Amygdala (tissue), 56 donors: ENCODE measurements at regions not wholly inside any gene's neighbourhood (a gene's known extent, or its start where the extent isn't known, plus 50 kb on each side); places are given as distances from the start of the nearest gene placed in this dataset.
A peak's percentile ranks its signal among the peaks of the same experiment; 100 is the strongest.
"Not testable (repeated sequence)": the region's sequence is repeated elsewhere in the genome, so short reads cannot be mapped to it uniquely, and the experiment has no call there.

ENCODE experiments used
- DNase-seq, 56 donors: peaks; one replicate each; lab custom pipeline; 2025; lab: John Stamatoyannopoulos, UW

DNA sequence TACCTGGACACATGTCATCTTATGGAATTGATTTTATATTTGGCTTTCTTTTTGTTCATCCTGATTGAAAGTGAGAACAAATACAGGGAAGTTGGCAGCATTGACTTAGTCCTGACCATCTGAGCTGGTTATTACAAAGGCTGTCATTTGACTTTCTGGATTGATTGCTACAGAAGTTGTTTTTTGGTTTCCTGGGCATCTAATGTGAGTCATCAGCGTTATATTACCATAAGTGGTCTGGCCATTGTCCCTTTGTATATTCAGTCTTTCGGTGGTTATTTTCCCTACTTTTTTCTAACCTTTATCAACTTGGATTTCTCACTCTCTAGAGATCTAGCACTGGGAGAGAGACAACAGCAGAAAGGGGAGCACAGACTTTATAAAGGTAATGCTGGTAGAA is 1646.5 kb downstream of the MRPL39 start:
- DNase-seq, result no peak

DNA sequence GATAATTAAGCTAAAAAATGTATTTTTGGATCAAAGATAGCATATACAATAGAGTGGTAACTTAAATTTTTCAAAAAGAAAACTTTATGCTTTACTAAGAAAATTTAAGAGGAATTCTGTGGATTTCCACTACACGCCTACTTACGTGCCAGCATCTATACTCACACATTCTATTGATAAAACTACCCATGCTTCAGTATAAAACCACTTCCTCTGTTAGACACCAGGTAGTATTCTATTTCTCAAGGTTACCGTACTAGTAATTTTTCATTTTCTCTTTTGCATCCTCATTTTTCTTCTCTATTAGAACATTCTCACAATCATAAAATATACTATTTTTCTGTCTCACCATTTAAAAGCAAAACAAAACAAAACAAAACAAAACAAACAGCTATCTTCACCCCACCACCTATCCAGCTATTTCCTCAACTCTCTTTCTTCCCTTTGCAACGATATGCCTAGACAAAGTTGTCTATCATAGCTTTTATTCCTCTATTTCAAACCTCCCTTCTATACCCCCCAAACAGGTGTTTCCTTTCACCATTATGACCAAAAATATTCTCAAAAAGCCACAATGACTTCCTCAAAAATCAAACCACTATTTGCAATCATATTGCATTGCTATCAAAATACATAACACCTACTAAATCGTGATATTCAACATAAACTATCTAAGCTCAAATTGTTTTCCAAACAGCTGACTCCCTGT is 1652.0 kb downstream of the MRPL39 start:
- DNase-seq, result no peak

DNA sequence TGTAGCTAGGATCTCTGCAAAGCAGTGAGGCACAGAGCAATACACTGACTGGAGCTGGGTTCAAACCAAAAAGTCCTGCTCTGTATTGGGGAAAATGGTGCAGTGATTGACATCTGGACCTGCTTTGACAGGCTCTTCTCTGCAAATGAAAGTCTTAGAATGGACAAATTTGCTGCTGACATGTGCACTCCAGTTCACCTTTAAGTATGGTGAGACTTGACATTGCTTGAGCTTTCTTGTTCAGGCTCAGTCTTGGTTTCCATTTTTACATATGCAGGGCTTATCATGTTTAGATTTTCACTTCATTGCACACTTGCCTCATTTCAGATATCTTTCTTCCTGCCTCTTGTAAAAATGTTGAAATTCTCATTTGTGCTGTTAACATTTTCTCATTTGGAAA is 1655.0 kb downstream of the MRPL39 start:
- no peak for DNase-seq

DNA sequence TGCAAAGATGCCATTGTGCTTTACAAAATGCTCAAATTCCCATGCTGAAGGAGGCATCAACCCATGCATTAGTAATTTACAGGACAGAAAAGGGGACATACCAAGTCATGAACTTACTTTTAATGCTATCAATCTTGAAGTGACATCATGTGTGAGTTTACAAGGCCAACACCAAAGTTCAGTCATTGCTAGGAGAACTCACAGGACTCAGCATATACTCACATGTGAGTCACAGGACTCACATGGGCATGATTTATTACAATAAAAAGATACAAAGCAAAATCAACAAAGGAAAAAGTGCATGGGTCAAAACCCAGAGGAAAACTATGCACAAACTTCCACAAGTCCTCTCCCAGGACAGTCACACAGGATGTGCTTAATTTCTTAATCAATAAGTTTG is 1656.0 kb downstream of the MRPL39 start:
- no peak for DNase-seq

DNA sequence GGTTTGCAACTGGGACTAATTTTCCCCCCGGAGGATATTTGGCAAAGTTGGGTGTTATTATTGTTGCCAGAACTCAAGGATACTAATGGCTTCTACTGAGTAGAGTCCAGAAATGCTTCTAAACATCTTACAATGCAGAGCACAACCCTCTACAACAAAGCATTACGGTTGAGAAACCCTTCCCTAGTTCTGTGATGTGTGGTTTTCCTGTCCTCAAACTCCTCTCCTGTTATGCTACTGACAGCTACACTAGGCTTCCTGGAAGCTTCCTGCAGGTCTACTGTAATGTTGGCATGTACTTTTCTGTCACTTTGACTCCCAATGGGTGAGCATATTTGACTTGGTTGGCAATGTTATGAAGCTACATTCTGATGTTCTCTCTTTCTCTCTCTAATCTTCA is 1656.9 kb downstream of the MRPL39 start:
- DNase-seq, result no peak

DNA sequence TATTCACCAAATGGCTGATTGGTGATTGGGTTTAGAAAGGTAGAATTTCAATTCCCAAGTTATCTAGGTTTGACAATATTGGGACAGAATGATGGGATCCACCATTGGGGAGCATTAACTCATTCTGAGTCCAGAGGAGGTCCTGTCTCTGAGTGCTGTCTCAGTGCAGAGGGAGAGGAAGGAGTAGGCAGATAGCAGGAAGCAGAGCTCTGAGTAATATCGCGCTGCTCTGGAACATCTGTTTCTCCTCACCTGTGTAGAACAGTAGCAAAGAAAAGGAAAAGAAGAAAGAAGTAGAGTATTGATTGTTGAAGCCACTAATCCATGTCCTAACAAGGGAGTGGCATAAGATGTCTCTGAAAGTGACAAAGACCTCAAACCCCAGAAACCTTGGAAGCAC is 1657.8 kb downstream of the MRPL39 start:
- DNase-seq, result no peak

DNA sequence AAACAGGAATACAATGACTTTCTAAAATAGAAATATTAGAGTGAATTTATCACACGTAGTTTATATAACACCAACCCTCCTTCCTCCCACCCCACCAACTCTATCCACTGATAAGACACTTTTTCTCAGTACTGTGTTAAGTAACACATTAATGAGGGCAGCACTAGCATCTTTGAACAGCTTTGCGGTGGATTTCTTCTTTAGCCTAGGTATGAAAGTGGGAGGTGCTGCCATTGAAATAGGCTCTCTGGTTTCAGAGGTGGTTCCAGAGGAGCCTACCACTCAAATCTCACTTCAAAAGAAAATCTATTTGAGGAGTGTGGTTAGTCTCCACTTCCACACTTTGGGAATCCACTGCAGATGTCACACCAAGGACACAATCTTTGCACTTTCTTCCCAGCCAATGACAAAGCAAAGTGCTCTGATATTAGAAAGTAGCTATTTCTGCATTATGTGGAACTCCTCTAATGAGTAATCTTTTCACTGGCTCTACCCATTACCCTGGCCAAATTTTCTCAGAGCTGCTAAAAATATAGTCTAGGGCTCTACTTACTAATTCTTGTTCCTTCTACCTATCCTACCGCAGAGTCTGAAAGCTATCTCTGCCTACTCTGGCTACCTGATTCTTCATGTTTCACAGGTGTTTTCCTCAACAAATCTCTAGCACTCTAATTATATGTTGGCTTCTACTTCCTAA is 1667.8 kb downstream of the MRPL39 start:
- DNase-seq, result no peak

DNA sequence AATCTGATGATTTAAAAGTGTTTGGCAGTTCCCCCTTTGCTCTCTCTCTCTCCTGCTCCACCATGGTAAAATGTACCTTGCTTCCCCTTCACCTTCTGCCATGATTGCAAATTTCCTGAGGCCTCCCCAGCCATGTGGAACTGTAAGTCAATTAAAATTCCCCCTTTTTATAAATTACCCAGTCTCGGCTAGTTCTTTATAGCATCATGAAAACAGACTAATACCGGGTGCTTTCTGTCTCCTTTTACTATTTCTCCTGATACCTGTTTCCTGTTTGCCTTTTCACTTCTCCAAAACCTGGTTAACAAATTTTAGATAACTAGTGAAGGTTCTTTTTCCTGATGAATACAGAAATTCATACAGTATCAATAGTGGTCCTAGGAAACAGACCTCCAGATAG is 1670.3 kb downstream of the MRPL39 start:
- no peak for DNase-seq

DNA sequence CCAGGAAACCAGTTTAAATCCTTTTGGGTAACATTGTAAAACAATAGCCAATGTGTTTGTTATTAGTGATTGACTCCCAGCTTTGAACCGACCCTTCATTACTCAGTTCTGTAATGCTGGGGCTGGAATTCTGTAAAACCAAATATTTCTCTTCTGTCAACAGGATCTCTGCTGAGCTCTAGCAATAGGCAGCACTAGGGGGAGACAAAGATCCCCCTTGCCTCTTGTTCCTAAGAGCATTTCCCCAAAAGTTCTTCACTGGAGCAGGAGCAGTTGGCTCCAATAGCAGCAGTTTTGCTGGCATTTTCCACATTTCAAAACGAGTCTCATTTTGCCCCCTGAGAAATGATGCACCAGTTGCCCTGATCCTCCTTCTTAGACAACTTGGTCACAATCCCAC is 1671.1 kb downstream of the MRPL39 start:
- DNase-seq, result peak in 7 of 56 donors; percentile 0 to 27 (median 3)

DNA sequence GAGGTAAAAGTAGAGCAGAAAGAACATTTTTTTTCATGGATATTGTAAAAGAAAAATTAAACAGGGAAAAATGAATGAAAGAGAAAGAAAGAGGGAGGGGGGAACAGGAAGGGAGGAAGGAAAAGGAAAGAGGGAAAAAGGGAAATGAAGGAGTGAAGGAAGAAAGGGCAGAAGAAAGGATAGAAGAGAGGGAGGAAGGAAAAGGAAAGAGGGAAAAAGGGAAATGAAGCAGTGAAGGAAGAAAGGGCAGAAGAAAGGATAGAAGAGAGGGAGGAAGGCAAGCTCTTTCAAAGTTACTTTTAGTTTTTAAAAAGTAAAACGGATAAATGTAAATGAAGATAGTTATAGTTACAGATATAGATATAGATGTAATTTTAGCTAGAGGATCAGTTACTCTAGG is 1676.7 kb downstream of the MRPL39 start:
- DNase-seq, result no peak

DNA sequence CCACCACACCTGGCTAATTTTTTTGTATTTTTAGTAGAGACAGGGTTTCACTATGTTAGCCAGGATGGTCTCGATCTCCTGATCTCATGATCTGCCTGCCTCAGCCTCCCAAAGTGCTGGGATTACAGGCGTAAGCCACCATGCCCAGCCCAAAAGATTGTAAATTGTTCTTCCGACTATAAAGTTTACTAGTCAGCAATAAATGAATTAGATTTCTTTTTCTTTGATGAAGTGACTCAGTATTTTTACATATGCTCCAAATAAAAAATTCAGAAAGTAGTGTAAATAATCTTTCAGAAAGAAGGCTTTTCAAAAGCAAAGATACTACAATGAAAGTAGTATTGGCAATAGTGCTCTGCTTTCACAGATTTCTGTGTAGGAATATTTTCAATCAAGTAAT is 1680.9 kb downstream of the MRPL39 start:
- DNase-seq, result not testable (repeated sequence)

DNA sequence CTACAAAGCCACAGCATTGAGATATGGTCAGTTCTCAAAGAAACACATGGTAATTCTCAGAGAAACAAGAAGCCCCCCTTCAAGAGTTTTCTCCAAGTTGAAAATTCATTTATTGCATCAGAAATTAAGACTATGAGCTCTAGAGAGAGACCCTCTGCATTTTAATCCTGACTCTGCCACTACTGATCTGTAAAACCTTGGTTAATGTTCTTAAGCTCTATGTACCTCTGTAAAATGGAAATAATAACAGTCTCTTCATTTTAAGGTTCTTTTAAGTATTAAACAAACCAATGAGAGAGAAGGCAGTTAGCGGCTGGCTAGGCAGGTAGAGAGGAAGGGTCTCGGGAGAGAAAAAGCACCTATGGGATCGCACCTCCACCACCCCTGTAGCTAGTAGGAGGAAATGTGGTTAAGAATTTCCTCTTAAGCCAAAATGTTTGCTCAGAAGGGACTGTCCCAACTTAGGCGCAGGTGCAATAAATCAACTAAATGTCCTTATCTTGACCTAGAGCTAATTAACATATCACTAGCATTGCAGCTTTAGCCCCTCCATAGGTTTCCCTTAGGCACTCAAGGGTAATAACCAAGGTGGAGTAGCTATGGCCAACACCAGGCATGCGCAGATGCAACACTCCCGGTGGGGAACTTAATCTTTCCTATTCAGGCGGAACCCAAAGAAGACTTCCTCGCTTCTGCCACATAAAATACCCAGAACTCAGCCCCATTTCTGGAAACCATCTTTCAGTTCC is 1685.4 kb downstream of the MRPL39 start:
- DNase-seq, result no peak

DNA sequence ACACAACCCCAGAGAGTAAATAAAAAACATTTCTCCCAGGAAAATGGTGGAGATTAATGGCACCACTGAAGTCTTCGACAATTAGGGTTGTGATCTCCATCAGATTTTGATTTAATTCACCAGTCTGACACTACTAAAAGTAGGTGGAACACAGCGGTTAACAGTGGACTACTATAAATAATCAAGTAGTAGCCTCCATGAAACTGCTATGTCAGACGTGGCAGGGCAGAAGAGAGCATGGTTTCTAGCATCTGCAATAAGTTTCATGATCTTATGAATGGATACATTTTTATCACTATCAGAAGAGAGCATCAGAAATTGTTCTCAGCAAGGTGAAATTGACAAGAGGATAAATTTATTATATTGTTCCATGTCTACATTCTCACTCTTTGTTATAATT is 1706.6 kb downstream of the MRPL39 start:
- no peak for DNase-seq

DNA sequence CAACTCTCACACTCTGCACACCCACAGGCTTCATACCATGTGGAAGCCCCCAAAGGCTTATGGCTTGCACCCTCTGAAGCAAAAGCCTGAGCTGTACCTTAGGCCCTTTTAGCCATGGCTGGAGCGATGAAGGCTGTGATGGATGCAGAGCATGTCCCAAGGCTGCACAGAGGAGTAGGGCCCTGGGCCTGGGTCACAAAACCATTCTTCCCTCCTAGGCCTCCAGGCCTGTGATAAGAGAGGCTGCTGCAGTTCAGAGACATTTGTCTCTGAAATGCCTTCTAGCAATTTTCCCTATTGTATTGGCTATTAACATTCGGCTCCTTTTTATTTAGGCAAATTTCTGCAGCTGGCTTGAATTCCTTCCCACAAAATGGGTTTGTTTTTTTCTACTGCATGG is 1707.7 kb downstream of the MRPL39 start:
- no peak for DNase-seq

DNA sequence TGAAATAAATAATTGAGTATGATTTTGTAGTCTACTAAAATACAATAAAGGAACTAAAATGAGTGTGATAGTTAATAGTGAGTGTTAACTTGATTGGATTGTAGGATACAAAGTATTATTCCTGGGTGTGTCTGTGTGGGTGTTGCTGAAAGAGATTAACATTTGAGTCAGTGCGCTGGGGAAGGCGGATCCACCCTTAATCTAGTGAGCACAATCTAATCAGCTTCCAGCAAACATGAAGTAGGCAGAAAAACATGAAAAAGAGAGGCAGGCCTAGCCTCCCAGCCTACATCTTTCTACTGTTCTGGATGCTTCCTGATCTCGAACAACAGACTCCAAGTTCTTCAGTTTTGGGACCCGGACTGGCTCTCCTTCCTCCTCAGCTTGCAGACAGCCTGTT is 1716.6 kb downstream of the MRPL39 start:
- no peak for DNase-seq

DNA sequence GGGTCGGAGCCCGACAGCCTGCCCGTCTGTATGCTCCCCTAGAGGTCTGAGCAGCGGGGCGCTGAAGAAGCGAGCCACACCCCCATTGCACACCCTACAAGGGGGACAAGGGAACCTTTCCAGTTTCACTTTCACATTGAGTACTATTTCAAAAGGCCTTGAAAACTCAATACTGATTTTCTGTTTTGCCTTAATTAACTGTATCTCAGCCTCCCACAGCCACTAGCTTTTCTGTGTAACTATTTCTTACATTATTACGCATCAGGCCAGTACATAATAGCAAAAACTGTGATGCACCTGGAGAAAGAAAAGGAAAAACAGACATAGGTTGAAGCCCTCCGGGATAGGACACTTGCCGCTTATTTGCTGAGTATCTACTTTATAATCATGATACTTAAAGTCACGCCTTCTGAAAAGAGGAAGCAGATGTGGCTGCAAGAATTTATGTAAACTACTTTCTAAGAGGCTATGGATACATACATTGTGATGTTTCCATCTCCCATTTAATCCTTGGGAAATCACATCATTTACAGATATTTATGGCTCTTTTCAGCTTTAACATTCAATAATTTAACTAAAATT is 1719.5 kb downstream of the MRPL39 start:
- no peak for DNase-seq

DNA sequence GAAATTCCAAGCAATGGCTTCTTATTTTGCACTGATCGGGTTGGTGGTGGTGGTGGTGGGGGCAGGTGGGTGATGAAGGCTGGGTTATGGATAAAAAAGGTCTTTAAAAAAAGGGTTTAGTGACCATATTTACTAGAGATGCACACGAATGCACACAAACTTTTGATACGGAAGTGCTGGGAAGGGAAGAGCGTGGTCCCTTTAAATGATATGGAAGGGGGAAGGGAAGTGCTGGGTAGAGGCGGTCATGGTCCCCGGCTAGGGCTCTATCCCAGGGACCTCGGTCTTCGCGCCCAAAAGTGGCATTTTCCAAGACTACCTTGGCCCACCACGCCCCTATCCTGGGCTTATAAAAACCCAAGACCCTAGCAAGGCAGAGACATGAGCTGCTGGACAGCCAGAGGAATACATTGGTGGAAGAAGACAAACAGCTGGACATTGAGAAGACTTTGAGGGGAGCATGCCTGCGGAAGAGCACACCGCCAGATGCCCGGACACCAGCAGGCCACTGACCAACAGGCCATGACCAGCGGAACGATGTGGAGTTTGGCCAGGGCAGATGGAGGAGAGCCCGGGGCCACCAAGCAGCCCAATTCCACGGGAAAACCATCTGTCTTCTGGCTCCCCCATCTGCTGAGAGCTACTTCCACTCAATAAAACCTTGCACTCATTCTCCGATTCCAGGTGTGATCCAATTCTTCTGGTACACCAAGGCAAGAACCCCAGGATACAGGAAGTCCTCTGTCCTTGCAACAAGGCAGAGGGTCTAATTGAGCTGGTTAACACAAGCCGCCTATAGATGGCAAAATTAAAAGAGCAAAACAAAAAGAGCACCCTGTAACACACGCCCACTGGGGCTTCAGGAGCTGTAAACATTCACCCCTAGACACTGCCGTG is 1720.2 kb downstream of the MRPL39 start:
- DNase-seq, result no peak

DNA sequence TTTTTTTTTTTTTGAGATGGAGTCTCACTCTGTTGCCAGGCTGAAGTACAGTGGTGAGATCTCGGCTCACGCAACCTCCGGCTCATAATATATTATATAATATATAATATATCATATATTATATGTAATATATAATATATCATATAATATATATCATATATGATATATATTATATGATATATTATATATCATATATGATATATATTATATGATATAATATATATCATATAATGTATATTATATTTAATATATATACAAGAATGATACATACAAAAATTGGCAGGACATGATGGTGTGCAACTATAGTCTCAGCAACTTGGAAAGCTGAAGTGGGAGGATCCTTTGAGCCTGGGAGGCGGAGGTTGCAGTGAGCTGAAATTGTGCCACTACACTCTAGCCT is 1725.5 kb downstream of the MRPL39 start:
- DNase-seq, result no peak

DNA sequence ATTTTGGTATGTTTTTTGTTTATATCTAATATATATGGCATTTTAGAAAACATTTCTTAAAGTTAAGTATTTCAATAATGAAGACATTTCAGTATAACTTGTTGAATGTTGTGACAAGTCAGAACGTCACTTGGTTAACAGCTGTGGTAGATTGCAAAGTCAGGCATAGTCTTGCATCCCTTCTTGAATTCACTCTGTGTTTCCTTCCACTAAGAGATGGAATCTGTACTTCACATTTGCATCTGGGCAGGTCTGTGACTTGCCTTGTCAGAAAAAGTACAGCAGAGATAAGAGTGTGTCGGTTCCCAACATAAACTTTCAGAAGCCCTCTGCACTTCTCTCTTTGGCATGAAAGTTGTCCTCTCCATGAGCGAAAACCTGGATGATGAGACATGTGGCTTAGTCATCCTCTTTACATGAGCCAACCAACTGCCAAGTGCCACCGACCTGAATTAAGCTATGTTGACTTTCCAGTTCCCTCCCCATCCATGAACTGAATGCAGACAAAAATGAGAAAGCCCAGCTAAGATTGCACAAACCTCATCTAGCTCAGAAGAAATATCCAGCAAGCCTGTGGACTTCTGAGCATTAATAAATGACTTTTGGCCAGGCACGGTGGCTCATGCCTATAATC is 1730.2 kb downstream of the MRPL39 start:
- DNase-seq, result no peak

DNA sequence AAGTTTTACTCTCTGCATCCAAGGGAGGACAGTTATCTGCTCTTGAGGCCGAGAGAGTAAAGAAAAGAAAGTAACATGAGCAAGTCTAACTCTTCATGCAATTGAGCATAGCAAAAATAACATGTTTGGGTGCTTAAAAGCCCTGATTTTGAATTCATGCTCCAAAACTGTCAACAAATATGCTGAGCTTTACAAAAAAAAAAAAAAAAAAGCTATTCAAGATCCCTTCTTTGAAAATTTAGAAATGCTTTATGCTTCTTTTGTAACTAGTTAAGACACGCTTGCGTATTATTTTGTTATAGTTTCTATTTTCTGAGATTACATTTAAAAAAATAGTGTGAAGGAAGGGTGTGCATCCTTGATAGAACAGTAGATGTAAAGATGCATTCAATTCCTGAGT is 1733.0 kb downstream of the MRPL39 start:
- no peak for DNase-seq
